ENCODE measurements at regions not wholly inside any gene's neighbourhood (a gene's known extent, or its start where the extent isn't known, plus 50 kb on each side); places are given as distances from the start of the nearest gene placed in this dataset.
"Not testable (repeated sequence)": the region's sequence is repeated elsewhere in the genome, so short reads cannot be mapped to it uniquely, and the experiment has no call there.

DNA sequence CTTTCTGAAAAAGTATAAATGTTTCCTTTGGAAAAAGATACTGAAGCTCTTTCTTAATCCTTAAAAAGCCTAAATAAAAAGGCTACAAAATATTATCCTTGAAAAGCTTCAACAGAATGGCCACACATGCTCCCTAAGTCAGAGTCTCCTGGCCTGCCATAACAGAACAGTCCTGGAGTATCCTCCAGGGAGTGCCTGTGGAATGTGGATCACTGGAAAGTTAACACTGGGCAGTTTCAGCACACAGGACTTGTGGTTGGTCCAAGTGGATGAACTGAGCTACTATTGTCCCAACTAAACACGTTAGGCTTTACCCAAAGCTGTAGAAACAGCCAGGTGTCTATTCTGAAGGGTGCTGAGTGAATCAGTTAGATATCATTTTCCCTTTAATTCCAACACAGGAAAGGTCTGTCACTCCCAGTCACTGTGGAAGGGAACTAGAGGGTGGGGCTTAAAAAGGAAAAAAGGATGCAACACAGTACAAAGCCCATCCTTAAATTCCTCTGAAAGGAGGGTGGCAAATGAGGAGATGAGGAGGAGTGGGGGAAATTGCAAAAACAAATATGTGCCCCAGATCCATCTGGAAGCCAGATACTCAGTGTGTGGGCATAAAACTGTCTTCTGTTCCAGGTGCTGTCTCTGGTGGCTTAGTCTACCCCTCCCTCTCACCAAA lies 196.3 kb upstream of the SPAG17 start:
- Histone ChIP-seq H3K27ac (ENCODE audit: low read length) (no peak overlapping the region), H4K20me1 (ENCODE audit: insufficient read depth, low read length) (no peaks in the 10 kb centered on the region), H3K79me2 (ENCODE audit: insufficient read depth, low read length) (no peaks in the 10 kb centered on the region), H3K9me3 (ENCODE audit: insufficient read depth, low read length, severe bottlenecking) (no peaks in the 10 kb centered on the region), H2AFZ (ENCODE audit: low read depth, low read length) (no peak overlapping the region), H3K36me3 (ENCODE audit: insufficient read depth, low read length) (no peaks in the 10 kb centered on the region), H3K4me2 (ENCODE audit: insufficient read depth, low read length) (no peak overlapping the region), H3K4me1 (ENCODE audit: insufficient read depth, low read length) (no peaks in the 10 kb centered on the region), H3K27me3 (ENCODE audit: insufficient read depth, low read length, poor library complexity) (no peaks in the 10 kb centered on the region), H3K9ac (ENCODE audit: low read depth, low read length) (no peak overlapping the region), H3K4me3 (ENCODE audit: low read depth in 1 of 2, low read length in 2 of 2) (no peak overlapping the region)
- TF ChIP-seq EZH2 (IDR thresholded peaks at IDR 0.05; ENCODE audit: borderline replicate concordance, low read depth, low read length, severe bottlenecking), result no peak
- TF ChIP-seq, protein P1, sequence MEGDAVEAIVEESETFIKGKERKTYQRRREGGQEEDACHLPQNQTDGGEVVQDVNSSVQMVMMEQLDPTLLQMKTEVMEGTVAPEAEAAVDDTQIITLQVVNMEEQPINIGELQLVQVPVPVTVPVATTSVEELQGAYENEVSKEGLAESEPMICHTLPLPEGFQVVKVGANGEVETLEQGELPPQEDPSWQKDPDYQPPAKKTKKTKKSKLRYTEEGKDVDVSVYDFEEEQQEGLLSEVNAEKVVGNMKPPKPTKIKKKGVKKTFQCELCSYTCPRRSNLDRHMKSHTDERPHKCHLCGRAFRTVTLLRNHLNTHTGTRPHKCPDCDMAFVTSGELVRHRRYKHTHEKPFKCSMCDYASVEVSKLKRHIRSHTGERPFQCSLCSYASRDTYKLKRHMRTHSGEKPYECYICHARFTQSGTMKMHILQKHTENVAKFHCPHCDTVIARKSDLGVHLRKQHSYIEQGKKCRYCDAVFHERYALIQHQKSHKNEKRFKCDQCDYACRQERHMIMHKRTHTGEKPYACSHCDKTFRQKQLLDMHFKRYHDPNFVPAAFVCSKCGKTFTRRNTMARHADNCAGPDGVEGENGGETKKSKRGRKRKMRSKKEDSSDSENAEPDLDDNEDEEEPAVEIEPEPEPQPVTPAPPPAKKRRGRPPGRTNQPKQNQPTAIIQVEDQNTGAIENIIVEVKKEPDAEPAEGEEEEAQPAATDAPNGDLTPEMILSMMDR (IDR thresholded peaks at IDR 0.05; ENCODE audit: borderline replicate concordance, extremely low read depth, low read length, poor library complexity, severe bottlenecking), result no peak
- no peak for DNase-seq
- no peak for ATAC-seq (ENCODE audit: insufficient read depth, low read depth)

DNA sequence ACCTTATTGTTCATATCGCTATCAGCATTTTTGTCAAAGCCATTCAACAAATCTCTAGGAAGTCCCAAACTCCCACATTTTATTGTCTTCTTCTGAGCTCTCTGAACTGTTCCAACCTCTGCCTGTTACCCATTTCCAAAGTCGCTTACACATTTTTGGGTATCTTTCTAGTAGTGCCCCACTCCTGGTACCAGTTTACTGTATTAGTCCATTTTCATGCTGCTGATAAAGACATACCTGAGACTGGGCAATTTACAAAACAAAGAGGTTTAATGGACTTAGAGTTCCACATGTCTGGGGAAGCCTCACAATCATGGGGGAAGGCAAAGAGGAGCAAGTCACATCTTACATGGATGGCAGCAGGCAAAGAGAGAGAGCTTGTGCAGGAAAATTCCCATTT lies 192.2 kb upstream of the SPAG17 start:
- H3K9me3 ChIP-seq (ENCODE audit: insufficient read depth, low read length, severe bottlenecking); H3K79me2 ChIP-seq (ENCODE audit: insufficient read depth, low read length); H3K27ac ChIP-seq (ENCODE audit: low read length); H3K36me3 ChIP-seq (ENCODE audit: insufficient read depth, low read length); H3K4me3 ChIP-seq (ENCODE audit: low read depth in 1 of 2, low read length in 2 of 2); H3K9ac ChIP-seq (ENCODE audit: low read depth, low read length); H3K4me2 ChIP-seq (ENCODE audit: insufficient read depth, low read length); ATAC-seq (ENCODE audit: insufficient read depth, low read depth); H3K4me1 ChIP-seq (ENCODE audit: insufficient read depth, low read length); DNase-seq; H2AFZ ChIP-seq (ENCODE audit: low read depth, low read length); H4K20me1 ChIP-seq (ENCODE audit: insufficient read depth, low read length); H3K27me3 ChIP-seq (ENCODE audit: insufficient read depth, low read length, poor library complexity): not testable (repeated sequence)

GRCh38 chr1:118371612-118372011 lies 186.6 kb upstream of the SPAG17 start:
- no peak overlapping the region for H3K4me2 ChIP-seq (ENCODE audit: insufficient read depth, low read length)
- no peak overlapping the region for H3K9ac ChIP-seq (ENCODE audit: low read depth, low read length)
- H2AFZ ChIP-seq (ENCODE audit: low read depth, low read length), result no peak overlapping the region
- no peak overlapping the region for H3K27ac ChIP-seq (ENCODE audit: low read length)
- no peaks in the 10 kb centered on the region for H3K27me3 ChIP-seq (ENCODE audit: insufficient read depth, low read length, poor library complexity)
- H3K79me2 ChIP-seq (ENCODE audit: insufficient read depth, low read length), result no peaks in the 10 kb centered on the region
- H3K9me3 ChIP-seq (ENCODE audit: insufficient read depth, low read length, severe bottlenecking), result no peaks in the 10 kb centered on the region
- no peaks in the 10 kb centered on the region for H3K4me1 ChIP-seq (ENCODE audit: insufficient read depth, low read length)
- no peaks in the 10 kb centered on the region for H4K20me1 ChIP-seq (ENCODE audit: insufficient read depth, low read length)
- DNase-seq, result no peak
- TF ChIP-seq, protein P1 (IDR thresholded peaks at IDR 0.05; ENCODE audit: borderline replicate concordance, extremely low read depth, low read length, poor library complexity, severe bottlenecking), result no peak
- no peak for TF ChIP-seq EZH2 (IDR thresholded peaks at IDR 0.05; ENCODE audit: borderline replicate concordance, low read depth, low read length, severe bottlenecking)
- H3K36me3 ChIP-seq (ENCODE audit: insufficient read depth, low read length), result no peaks in the 10 kb centered on the region
- no peak for ATAC-seq (ENCODE audit: insufficient read depth, low read depth)
- H3K4me3 ChIP-seq (ENCODE audit: low read depth in 1 of 2, low read length in 2 of 2), result no peak overlapping the region

DNA sequence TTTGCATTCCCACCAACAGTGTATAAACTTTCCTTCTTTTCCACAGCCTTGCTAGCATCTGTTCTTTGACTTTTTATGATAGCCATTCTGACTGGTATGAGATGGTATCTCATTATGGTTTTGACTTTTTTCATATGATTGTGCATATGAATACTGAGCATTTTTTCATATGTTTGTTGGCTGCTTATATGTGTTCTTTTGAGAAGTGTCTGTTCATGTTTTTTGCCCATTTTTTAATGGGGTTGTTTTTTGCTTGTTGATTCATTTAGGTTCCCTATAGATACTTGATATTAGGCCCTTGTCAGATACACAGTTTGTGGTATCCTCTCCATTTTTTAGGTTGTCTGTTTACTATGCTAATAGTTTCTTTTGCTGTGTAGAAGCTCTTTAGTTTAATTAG lies 185.8 kb upstream of the SPAG17 start:
- no peaks in the 10 kb centered on the region for H3K4me1 ChIP-seq (ENCODE audit: insufficient read depth, low read length)
- TF ChIP-seq, protein P1 (IDR thresholded peaks at IDR 0.05; ENCODE audit: borderline replicate concordance, extremely low read depth, low read length, poor library complexity, severe bottlenecking), result no peak
- TF ChIP-seq EZH2 (IDR thresholded peaks at IDR 0.05; ENCODE audit: borderline replicate concordance, low read depth, low read length, severe bottlenecking), result no peak
- H2AFZ ChIP-seq (ENCODE audit: low read depth, low read length), result no peak overlapping the region
- no peaks in the 10 kb centered on the region for H3K36me3 ChIP-seq (ENCODE audit: insufficient read depth, low read length)
- no peaks in the 10 kb centered on the region for H3K9me3 ChIP-seq (ENCODE audit: insufficient read depth, low read length, severe bottlenecking)
- no peaks in the 10 kb centered on the region for H3K27me3 ChIP-seq (ENCODE audit: insufficient read depth, low read length, poor library complexity)
- DNase-seq, result no peak
- no peak overlapping the region for H3K4me2 ChIP-seq (ENCODE audit: insufficient read depth, low read length)
- H3K9ac ChIP-seq (ENCODE audit: low read depth, low read length), result no peak overlapping the region
- H4K20me1 ChIP-seq (ENCODE audit: insufficient read depth, low read length), result no peaks in the 10 kb centered on the region
- H3K27ac ChIP-seq (ENCODE audit: low read length), result no peak overlapping the region
- H3K79me2 ChIP-seq (ENCODE audit: insufficient read depth, low read length), result no peaks in the 10 kb centered on the region
- H3K4me3 ChIP-seq (ENCODE audit: low read depth in 1 of 2, low read length in 2 of 2), result no peak overlapping the region
- no peak for ATAC-seq (ENCODE audit: insufficient read depth, low read depth)

Measured in DND-41 (cell line).